IPS-NIHi7 (cell line): ENCODE measurements at regions not wholly inside any gene's neighbourhood (a gene's known extent, or its start where the extent isn't known, plus 50 kb on each side); places are given as distances from the start of the nearest gene placed in this dataset.

Source experiments
- DNase-seq: peaks from one replicate; pipeline ENCODE4 v3.0.0; 2012; ENCODE audit warnings: mixed read lengths; ENCODE audit errors: extremely low spot score

- DNase-seq = no peak
These were observed 312.6 kb downstream of the CD83 start for GRCh38 chr6:14430218-14430617.

- no peak for DNase-seq
These were observed 314.1 kb downstream of the CD83 start for GRCh38 chr6:14431385-14432330.

GRCh38 chr6:14434916-14435690 lies 317.5 kb downstream of the CD83 start:
- no peak for DNase-seq

GRCh38 chr6:14436592-14437132 lies 319.1 kb downstream of the CD83 start:
- DNase-seq = no peak

- DNase-seq = no peak
These were observed 321.8 kb downstream of the CD83 start for GRCh38 chr6:14439419-14439818.

GRCh38 chr6:14440215-14440910 lies 322.8 kb downstream of the CD83 start:
- DNase-seq = no peak

- DNase-seq = no peak
These were observed 323.6 kb downstream of the CD83 start for GRCh38 chr6:14440940-14441781.

GRCh38 chr6:14442242-14442641 lies 324.7 kb downstream of the CD83 start:
- DNase-seq = no peak

GRCh38 chr6:14443629-14444268 lies 326.2 kb downstream of the CD83 start:
- DNase-seq = no peak

GRCh38 chr6:14444295-14444972 lies 326.9 kb downstream of the CD83 start:
- no peak for DNase-seq

- DNase-seq = no peak
These were observed 329.7 kb downstream of the CD83 start for GRCh38 chr6:14447240-14447639.

- no peak for DNase-seq
These were observed 330.7 kb downstream of the CD83 start for GRCh38 chr6:14448246-14448645.

GRCh38 chr6:14450133-14450504 lies 332.5 kb downstream of the CD83 start:
- DNase-seq = no peak

GRCh38 chr6:14450578-14450977 lies 333.0 kb downstream of the CD83 start:
- no peak for DNase-seq

- no peak for DNase-seq
These were observed 334.2 kb downstream of the CD83 start for GRCh38 chr6:14451594-14452374.

GRCh38 chr6:14452567-14453527 lies 335.3 kb downstream of the CD83 start:
- DNase-seq = no peak

GRCh38 chr6:14453712-14454472 lies 336.3 kb downstream of the CD83 start:
- DNase-seq = no peak
